ENCODE measurements at regions not wholly inside any gene's neighbourhood (a gene's known extent, or its start where the extent isn't known, plus 50 kb on each side); places are given as distances from the start of the nearest gene placed in this dataset.

DNA sequence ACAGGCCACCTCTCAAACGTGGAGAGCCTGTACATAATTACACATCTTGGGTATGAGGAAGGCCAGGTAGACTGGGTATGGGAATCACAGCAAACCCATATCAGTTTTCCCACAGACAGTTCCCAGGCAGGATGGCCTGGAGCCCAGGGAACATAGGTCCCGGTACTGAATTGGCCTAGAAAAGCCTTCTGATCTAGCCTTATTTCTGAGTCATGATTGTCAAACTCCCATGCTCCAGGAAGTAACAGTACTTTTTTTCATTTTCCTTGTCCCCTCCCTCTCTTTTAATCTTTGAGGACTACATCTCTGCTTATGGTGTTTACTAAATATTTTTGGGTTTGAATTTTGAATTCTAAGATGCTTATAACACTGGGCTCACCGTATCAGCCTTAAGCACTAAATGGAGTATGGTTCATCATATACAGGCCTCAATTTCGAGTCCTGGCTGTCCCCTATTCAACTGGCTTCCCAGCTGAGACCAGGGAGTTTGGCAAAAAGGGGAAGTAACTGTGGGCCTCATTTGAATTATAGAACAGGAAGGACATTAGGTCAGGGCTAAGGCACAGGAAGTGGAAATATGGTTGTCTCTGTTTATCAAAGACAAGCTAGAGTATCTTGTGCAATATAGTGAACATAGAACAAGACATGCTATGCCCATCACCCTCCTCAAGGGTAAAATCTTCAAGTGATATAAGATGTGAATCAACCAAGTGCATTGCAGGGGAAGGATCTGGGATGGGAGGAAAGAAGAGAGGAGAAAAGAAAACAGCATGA is 494.6 kb downstream of the NTRK3 start:
- TF ChIP-seq, protein P1, sequence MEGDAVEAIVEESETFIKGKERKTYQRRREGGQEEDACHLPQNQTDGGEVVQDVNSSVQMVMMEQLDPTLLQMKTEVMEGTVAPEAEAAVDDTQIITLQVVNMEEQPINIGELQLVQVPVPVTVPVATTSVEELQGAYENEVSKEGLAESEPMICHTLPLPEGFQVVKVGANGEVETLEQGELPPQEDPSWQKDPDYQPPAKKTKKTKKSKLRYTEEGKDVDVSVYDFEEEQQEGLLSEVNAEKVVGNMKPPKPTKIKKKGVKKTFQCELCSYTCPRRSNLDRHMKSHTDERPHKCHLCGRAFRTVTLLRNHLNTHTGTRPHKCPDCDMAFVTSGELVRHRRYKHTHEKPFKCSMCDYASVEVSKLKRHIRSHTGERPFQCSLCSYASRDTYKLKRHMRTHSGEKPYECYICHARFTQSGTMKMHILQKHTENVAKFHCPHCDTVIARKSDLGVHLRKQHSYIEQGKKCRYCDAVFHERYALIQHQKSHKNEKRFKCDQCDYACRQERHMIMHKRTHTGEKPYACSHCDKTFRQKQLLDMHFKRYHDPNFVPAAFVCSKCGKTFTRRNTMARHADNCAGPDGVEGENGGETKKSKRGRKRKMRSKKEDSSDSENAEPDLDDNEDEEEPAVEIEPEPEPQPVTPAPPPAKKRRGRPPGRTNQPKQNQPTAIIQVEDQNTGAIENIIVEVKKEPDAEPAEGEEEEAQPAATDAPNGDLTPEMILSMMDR (conservative IDR thresholded peaks at IDR 0.05) = no peak
- no peak for TF ChIP-seq EZH2 (IDR thresholded peaks at IDR 0.05; ENCODE audit: low read depth)

Data from PC-9 (cell line).